ENCODE measurements at regions not wholly inside any gene's neighbourhood (a gene's known extent, or its start where the extent isn't known, plus 50 kb on each side); places are given as distances from the start of the nearest gene placed in this dataset.

DNA sequence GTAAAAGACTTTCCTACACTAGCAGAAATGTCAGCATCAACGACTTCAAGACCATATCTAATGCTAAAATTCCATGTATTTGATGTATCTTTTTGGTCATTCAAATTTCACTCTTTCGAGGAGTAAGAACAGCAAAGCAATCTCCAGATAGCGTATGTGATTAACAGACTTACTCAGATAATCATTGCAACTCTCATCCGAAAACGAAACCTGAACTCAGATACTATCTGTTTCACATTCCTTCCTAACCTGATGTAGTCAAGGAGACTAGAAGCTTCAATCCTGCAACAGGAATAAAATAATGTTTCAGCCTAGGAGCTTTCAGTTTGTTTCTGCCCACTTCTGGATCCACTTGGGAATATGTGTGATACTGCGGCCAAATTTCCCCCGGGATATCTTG lies 286.3 kb downstream of the NUAK1 start:
- RAD21 ChIA-PET (ENCODE audit: low non-redundant PET in 1 of 2, low total read pairs in 2 of 2, uncharacterized antibody in 2 of 2, unreplicated experiment in 2 of 2), result no interaction called here

DNA sequence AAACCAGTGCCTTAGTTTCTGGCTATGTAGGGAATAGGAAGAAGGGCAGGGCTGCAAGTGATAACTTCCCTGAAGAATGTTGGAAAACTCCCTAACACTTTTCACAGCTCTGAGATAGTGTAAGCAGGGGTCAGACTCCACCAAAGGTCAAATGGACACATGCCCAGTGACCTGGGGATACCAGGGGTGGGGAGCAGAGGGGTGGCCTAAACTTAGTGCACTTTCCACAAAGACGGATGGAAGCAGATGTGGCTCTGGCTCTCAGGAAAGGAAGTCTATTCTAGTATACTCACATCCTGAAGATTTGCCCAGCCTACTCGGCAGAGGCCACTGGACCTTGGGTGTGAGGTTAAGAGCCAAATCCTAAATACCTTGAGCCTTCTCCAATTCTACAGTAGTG lies 285.8 kb downstream of the NUAK1 start:
- no peaks in the 10 kb centered on the region for H3K27me3 ChIP-seq (ENCODE audit: insufficient read depth, low read length)
- no peaks in the 10 kb centered on the region for H3K36me3 ChIP-seq (ENCODE audit: control insufficient read depth in 1 of 2, insufficient read depth in 2 of 2, low read length in 2 of 2)
- H3K27ac ChIP-seq (ENCODE audit: low read depth, low read length), result no peak overlapping the region
- ChIA-PET RAD21 (ENCODE audit: low non-redundant PET in 1 of 2, low total read pairs in 2 of 2, uncharacterized antibody in 2 of 2, unreplicated experiment in 2 of 2) (no interaction called here), CTCF (no interaction called here), POLR2A (no interaction called here)
- no peak overlapping the region for H3K4me3 ChIP-seq (replicated peaks in 1 of 2; ENCODE audit: low read depth in 1 of 2, low read length in 2 of 2)
- H3K4me2 ChIP-seq (ENCODE audit: low read length), result no peak overlapping the region
- H2AFZ ChIP-seq (ENCODE audit: low read depth, low read length, poor library complexity, severe bottlenecking), result no peak overlapping the region
- intact Hi-C loops (cut with micrococcal nuclease), result no loop called here
- H3K9ac ChIP-seq (ENCODE audit: low read length), result no peak overlapping the region
- ATAC-seq (no peak), DNase-seq (ENCODE audit: low read depth, low spot score) (no peak)
- BruUV-seq (replicated peaks), result no TSS peak
- H3K9me3 ChIP-seq (ENCODE audit: control insufficient read depth in 1 of 2, insufficient read depth in 1 of 2, low read depth in 1 of 2, low read length in 2 of 2), result no peaks in the 10 kb centered on the region
- H4K20me1 ChIP-seq (ENCODE audit: insufficient read depth), result no peaks in the 10 kb centered on the region
- H3K9me2 ChIP-seq (ENCODE audit: insufficient read depth), result no peaks in the 10 kb centered on the region
- H3K79me2 ChIP-seq (ENCODE audit: insufficient read depth, low read length), result no peaks in the 10 kb centered on the region
- H3K4me1 ChIP-seq (ENCODE audit: control insufficient read depth in 1 of 2, insufficient read depth in 2 of 2, low read length in 2 of 2), result no peaks in the 10 kb centered on the region
- TF ChIP-seq FOSL1 (IDR thresholded peaks at IDR 0.05; ENCODE audit: low read depth) (no peak), TCF7L2 (IDR thresholded peaks at IDR 0.05; ENCODE audit: borderline replicate concordance, extremely low read depth, insufficient read depth, insufficient read length) (no peak), CBX3 (IDR thresholded peaks at IDR 0.05; ENCODE audit: low read depth) (no peak)

More for the DNA sequence above, 286.3 kb downstream of the NUAK1 start:
- DNase-seq (ENCODE audit: low read depth, low spot score) (no peak), ATAC-seq (no peak)
- Histone ChIP-seq H3K4me3 (replicated peaks in 1 of 2; ENCODE audit: low read depth in 1 of 2, low read length in 2 of 2) (no peak overlapping the region), H4K20me1 (ENCODE audit: insufficient read depth) (no peaks in the 10 kb centered on the region), H2AFZ (ENCODE audit: low read depth, low read length, poor library complexity, severe bottlenecking) (no peak overlapping the region), H3K4me1 (ENCODE audit: control insufficient read depth in 1 of 2, insufficient read depth in 2 of 2, low read length in 2 of 2) (no peaks in the 10 kb centered on the region), H3K9ac (ENCODE audit: low read length) (no peak overlapping the region), H3K9me2 (ENCODE audit: insufficient read depth) (no peaks in the 10 kb centered on the region), H3K27me3 (ENCODE audit: insufficient read depth, low read length) (no peaks in the 10 kb centered on the region), H3K4me2 (ENCODE audit: low read length) (no peak overlapping the region), H3K9me3 (ENCODE audit: control insufficient read depth in 1 of 2, insufficient read depth in 1 of 2, low read depth in 1 of 2, low read length in 2 of 2) (no peaks in the 10 kb centered on the region), H3K36me3 (ENCODE audit: control insufficient read depth in 1 of 2, insufficient read depth in 2 of 2, low read length in 2 of 2) (no peaks in the 10 kb centered on the region), H3K79me2 (ENCODE audit: insufficient read depth, low read length) (no peaks in the 10 kb centered on the region), H3K27ac (ENCODE audit: low read depth, low read length) (no peak overlapping the region)
- TF ChIP-seq POLR2A (IDR thresholded peaks at IDR 0.05; ENCODE audit: borderline replicate concordance, extremely low read depth, insufficient read depth, insufficient read length), result no peak
- no peak for TF ChIP-seq ZFX (IDR thresholded peaks at IDR 0.05)
- no peak for TF ChIP-seq EGR1 (IDR thresholded peaks at IDR 0.05; ENCODE audit: low read depth)
- no TSS peak for BruUV-seq (replicated peaks)
- CTCF ChIA-PET, result no interaction called here
- POLR2A ChIA-PET, result no interaction called here
- intact Hi-C loops (cut with micrococcal nuclease), result no loop called here
